ENCODE measurements at regions not wholly inside any gene's neighbourhood (a gene's known extent, or its start where the extent isn't known, plus 50 kb on each side); places are given as distances from the start of the nearest gene placed in this dataset.

DNA sequence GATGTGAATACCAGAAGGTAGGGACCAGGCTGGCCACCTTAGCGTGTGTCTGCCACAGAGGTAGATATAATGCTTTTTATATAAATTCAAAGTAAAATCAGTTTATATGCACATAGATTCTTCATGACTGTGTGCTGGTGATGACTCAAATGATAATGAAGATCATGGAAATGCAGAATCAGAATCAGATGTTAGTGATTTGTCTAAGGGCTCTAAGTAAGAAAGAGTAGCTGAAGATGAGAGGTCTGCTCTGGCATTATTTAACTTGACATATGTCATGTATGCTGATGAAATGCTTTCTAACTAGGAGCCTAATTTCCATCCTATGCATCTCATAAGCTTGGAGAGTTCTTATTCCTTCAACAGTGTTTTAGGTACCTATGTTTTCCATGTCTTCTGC, 50.3 kb upstream of the DPH6 start:
- DNase-seq, result no peak

DNA sequence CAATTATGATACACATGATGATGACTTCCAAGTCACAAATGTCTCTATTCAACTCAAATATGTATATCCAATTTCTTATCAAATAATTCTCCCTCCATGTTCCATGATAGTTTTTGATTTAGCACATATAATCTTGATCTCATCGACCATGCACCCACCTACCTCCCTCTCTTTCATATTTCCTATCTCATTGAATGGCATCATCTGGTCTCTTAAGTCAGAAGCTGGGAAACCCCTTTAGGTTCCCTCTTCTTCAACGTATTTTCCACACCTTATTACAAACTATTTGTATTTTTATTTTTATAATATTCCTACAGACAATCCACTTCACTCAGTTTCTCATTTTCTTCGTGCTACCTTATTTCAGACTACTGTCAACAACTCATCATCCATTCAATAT, 56.9 kb upstream of the DPH6 start:
- DNase-seq, result no peak

DNA sequence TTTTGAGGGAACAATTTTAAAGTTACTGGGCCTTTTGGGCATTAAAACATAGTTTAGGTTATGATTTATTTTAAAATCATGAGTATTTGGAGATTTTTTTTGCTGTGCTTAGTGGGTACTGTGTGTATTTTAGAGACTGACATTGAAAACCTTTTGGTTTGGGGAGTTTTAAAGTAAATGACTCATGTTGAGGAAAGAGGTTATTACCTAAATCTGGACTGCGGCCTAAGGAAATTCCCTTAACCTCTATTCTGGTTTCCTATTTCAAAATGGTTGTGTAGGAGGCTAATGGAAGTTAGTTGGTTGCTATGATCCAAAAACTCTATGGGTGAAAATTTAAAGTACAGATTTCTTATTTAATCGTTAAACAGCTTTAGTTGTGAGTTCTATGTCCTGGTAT, 57.3 kb upstream of the DPH6 start:
- DNase-seq, result no peak

DNA sequence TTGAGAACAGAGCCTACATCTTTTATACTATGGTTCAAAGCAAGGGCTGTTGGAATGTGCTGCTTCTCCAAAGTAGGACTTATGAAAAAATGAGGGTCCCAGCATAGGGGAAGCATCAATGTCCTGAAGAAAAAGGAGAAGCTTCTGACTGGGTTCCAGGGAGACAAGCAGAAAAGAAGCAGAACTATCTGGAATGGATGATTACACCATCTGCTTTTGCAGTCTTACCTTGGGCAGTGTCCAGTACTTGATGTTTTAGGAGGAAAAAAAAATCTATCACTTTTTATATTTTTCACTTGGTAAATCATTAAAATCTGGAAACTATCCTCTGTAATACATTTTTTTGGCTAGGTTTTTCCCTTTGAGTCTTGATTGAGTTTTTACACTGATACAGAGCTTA, 57.9 kb upstream of the DPH6 start:
- DNase-seq, result no peak

DNA sequence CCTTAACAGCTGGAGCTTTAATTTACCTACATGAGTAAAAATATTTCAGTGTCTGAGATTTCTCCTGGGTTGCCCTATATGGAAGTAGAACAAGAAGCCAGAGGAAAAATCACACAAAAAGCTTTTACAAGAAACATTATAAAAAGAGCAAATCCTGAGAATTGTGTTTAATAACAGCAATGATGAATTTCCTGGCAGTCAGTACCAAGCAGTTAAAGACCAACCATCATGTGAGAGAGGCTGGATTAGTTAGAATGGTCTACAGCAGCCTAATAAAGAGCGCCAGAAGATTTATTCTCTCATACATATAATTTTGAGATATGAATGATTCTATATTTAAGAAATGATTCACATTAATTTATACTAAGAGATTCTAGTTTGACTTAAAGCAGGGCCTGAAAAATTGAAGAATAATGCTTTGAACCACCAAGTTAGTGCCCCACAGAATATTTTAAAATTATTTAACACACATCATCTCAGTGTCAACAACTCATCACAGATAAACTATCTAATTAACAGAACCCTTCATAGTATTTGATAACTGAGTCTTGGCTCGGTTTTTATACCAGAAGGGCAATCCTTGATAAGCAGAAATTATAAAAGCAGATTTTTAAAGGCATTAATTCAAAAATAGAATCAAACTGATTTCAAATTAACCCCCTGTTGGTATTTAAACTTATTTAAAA, 59.9 kb upstream of the DPH6 start:
- DNase-seq, result no peak

DNA sequence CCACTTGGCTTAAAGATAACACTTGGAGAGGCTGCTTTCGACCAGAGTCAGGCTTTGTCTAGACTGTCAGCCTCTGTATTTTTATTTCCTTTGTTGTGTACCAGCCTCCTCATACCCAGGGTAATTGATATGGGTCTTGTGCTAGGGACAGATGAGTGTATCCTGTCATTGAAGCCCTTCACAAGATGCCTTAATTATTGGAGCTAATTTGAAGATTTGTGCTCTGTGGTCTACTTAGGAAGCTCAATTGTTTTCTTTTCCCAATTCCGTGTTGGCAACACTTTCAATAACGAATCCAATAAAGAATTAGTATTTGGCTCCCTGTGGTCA, 60.5 kb upstream of the DPH6 start:
- no peak for DNase-seq

DNA sequence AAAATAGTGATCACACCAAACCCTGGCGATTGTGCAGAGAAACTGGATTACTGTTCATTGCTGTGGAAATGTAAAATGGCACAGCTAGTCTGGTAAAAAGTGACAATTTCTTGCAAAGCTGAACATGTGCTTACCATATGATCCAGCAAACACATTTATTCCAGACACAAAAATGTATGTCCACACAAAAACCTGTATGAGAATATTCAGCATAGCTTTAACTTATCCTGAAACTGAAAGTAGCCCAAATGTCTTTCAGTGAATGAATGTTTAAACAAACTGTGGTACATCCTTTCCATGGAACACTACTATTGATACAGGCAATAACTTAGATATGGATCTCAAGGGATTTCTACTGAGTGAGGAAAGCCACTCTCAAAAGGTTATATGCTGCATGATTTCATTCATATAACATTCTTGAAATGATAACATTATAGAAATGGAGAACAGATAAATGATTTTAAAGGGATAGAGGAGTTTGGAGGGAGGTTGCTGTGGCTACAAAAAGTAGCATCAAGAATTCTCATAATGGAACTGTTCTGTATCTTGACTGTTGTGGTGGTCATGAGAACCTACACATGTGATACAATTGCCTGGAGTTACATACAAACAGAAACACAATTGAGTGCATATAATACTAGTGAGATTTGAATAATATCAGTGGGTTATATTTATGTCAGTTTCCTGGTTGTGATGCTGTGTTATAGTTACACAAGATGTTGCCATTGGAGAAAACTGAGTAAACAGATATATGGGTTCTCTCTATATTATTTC, 70.7 kb upstream of the DPH6 start:
- no peak for DNase-seq

DNA sequence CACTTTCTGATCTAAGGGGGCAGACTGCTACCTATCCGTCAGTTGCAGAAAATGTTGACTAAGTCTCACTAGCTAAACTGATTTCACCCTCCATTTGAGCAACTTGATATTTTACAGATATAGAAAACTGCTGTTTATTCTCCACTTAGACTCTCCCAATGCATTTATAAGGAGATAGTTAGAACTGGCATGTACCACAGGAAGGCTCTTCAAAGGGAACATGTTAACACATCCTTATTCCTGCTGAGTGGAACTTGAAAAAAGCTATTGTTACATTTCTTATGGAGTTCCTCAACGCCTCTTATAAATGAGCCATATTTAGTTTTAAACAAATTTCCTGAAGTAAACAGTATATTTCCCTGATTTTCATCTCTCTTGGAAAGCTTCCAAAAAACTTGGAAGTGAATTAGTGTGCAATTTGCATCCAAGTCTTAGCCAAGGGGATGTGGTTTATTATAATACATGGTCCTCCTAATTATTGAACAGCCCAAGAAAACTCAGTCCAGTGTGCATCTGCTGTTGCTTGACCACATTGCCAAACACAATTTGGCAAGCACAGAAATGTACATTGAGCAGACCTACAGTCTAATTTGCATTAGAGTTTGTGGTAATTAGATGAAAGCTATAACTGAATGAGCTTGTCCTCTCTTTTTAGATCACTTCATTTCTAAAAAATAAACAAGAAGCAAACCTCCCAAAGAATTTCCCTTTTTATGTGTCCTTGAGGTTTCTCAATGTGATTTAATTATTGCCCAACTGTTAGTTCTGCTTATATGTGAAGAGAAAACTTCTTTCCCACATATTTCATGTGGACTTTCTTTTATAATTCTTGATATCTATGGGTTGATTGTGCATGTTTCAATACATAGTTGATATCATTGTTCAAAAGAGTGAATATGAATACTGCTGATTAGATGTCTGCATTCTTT, 72.6 kb upstream of the DPH6 start:
- no peak for DNase-seq

DNA sequence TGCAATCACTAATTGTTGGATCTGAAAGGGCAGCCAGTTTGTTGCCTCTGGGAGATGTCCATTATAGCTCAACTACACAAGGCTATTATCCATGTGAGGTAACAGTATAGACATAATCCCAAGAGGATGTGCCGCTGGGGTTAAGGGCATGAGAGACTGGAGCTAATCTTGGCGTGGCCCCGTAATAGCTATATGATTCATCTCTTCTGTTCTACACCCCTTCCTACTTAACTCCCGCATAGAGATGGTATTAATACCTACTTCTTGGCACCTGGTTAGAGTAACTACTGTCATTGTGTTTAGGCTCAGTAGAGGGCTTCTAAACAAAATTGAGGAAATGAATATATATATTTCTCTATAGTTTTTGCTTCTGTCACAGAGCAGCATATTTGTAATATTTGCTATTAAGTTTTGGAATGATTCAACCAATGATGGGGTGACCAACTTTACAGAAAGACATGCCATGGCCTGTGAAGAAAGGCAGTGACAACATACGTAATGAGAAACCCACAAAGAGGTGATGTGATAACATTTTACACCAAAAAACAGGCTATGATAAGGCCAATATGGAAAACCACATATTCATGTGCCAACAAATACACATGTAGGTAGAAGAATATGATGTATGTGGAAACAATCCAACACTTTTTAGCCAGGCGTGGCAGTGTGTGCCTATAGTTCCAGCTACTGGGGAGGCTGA, 76.8 kb upstream of the DPH6 start:
- DNase-seq, result no peak

DNA sequence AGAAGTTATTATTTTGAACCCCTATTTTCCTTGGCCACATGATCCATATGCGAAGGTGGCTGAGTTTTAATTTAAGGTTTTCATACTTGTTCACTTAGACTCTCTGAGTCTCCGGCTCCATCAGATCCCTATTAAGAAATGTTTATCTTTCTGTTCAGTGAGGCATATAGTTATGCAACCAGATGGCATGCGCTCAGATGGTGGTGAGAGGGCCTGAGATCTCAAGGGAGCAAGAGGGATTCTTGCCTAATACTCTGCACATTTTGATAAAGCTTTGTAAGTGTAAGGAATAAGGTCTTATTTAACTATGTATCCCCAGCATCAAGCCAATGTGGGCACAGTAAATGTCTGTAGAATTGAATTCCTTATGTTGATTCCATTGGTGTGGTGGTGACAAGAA, 78.9 kb upstream of the DPH6 start:
- no peak for DNase-seq

DNA sequence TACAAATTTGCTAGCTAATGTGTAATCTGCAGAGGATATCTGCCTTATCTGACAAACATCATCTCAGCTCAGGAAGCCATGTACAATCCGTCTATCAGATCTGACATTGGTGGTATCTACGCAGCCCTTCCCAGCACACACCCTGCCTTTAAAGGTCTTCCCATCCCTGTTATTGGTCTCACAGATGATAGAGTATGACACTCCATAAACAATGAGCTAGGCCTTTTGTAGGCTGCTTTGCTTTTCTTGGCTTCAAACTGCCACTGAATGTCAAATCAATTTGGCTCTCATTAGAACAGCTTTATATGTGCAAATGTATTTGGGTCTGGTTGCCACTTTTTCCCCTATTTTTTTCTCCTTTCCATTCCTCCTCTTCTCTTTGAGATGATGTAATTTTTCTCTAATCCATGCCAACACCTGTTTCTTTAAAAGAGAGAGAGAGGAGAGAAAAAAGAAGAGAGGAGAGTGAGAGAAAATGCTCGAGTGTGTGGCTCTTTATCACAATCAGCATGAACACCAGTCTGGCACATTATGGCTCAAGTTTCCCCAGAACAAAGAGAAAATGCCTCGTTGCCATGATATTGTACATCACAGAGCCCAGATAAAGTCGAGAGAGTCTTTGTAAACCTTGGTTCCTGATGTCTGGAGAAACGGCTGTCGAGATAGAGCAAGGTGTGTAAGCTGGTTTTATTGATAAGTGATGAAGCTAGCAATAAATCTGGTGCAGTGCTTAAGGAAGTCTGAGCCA, 80.8 kb upstream of the DPH6 start:
- DNase-seq, result no peak

DNA sequence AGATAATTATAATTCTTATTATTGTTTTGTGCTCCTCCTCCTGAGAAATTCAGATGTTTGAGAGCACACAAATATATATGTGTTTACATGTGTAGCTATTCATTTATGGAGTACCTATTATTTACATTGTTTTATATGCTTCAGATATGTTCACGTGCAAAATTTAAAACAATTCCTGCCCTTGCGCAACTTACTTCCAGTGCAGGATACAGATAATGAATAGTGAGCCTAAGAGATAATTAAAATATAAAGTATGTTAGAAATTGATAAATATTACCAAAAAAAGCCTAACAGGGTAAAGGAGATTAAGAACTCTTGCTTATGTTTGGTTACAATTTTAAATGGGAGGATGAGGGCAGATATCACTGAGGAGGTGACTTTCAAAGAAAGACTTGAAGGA, 81.7 kb upstream of the DPH6 start:
- DNase-seq, result no peak

DNA sequence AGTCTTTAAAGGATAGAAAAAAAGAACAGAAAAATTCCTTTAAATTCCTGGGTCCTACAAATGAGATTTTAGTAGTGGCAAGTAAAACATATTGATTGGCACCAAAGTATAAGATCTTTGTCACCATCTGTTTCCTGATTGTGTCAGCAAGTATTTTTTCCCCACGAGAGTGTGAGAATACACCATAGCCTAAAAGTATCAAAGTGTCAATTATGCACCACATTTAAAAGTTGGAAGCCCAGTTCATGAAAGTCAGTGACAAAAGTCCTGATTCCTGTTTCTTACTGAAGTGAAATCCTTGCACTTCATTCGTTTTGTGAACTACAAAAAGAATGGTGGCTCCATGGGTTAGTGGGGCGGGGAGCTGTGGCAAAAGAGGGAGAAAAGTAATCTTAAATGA, 83.8 kb upstream of the DPH6 start:
- DNase-seq, result no peak

DNA sequence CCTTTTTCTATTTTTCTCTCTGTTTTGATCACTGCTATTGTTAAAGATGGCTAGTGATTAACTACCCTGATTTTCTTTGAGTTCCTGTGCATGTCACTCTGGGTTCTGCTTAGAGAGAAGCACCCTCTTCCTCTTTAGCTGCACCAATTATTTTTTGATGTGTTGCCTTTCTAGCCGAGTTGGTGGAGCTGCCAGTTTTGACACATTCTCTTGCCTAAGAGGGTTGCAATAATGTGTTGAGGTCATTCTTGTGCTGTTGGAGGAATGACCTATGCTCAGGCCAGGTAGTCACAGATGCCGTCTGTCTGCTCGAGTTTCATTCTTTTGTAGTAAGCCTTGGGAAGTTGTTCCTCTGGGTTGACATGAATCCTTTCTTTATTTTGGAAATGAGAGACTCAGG, 84.6 kb upstream of the DPH6 start:
- DNase-seq, result no peak

DNA sequence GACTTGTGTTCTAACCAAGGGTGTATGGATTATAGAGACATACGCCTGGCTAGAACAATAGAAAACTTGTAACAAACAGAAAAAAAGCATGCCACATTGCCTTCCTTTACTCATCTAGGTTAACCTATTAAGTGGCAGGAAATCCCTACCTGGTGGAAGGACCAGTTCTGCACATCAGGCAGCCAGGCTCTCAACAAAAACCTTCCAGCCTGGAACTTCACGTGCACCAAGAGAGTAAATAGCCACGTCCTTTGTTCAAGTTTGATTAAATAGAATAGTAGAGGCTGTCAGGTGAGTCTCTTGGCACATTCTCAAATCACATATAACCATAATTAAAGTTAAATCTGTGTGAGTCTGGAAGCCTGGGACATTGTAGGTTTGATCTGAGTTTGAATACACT, 85.0 kb upstream of the DPH6 start:
- DNase-seq, result peak; percentile 65 to 90

DNA sequence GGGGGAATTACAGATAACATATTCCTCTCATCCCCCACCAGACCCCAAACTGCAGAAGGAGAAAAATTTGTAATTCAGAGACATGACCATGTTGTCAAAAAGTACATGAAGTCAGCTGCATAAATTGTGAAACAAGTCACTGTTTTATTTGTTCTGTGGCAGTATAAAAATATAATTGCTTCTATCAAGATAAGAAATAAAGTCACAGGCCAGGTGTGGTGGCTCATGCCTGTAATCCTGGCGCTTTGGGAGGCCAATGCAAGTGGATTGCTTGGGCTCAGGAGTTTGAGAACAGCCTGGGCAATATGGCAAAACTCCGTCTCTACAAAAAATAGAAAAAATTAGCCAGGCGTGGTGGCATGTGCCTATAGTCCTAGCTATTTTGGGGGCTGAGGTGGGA, 87.7 kb upstream of the DPH6 start:
- no peak for DNase-seq

DNA sequence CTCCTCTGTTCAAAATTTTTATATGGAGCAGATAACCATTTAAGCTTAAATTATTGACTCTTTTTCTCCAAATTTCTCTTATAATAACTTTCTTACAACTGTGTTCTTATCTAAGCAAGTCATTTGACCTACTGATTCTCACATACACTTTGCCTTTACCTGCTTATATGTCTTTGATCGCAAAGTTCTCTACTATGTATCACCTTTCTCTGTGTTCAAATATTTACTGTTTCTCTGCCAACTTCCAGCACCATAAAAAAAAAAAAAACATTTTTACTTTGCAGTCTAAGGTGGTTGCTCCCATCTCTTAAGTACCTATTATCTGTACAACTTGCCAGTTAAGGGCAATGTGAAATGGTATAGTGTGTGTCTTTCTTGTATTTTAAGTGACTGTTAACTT, 100.8 kb upstream of the DPH6 start:
- DNase-seq, result no peak

DNA sequence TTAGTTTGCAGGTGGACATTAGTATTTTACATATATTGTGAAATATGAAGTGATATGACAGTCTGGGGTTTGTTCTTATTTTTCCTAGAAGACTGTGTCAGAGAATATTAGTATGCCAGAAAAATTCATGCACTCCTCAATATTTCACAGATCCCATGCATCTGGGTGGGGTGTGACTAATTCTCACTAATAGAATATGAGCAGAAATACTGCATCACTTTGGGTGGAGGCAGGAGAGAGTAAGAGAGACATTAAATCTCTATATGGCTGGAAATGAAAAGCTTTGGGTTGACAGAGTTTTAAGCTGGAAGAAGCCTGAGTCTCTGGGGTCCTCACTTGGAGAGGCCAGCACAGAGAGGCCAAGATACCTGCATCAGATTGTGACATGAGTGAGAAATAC, 101.3 kb upstream of the DPH6 start:
- no peak for DNase-seq

DNA sequence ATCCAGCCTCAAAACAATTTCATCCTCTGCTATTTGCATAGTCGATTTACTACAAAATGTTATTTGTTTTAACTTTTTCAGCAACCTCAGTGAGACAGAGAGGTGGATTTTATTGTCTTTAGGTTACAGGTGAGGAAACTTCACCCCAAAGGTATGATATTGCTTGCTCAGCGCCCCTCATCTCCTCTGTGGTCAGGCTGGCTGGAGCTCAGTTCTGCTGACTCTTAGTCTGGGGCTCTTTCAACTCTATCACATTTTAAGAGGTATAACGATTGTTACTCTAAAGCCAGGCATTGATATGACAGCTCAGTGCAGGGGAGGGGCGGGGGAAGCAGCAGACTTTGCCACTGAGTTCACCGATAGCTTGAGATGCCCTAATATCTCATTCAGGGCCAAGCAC, 103.0 kb upstream of the DPH6 start:
- no peak for DNase-seq

DNA sequence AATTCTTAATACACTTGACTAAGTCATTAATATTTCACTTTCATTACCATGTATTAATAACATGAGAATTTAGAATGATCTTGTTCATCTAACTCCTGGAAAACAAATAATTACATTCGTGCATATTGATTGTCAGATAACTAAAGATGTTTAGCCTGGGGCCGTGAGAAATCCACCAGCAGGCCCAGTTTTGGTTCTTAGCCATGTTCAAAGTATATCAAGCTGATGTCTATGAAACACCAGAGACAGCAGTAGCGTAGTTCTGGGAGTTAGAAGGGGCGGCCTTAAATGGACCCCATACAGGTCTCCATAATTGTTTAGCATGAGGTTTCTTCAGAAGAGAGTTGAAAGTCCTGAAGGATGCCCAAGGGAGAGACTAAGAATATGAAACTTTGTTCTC, 103.6 kb upstream of the DPH6 start:
- DNase-seq, result no peak

DNA sequence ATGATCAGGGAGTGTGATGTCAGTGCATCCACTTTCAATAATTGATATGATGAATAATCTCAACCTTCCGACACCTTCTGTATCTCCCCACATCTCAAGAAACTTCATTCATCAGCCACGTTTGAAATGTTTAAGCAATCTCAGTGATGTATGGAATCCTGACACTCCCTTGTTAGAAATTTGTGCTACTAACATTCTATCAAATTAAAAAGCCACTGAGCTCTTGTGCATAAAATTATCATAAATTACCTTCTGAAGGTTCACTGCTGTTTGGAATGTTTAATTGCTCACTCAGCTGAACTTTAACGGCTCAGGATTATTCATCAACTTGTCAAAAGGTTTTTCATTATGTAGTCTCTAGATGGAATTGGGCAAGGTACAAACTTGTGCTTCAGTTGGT, 108.4 kb upstream of the DPH6 start:
- DNase-seq, result no peak

DNA sequence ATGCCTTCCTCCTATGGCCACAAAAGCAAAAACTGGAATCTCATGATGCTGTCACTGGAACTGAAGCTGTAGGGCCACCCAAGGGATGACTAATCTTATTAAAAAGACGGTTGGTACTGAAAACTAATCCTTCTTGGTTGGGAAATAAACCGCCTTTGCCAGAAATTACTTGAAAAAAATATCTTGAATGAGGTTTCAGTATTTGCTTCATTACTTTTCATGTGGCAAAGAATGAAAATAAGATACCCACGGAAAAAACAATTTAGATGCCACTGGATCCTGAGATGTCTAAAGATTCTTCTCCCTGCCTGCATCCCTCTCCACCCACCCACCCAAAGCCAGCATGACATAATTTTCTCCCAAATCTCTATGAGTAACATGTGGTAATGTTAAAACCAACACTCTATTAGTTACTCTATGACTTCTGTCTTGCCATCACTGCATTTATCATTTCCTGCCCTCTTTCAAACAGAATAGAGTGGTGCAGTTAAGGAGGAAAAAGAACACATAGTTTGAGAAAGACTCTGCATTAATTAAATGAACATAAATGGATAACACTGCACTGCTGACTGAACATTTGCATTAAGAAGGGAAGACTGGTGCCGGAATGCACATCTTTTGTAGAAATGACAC, 111.8 kb upstream of the DPH6 start:
- no peak for DNase-seq
